HL-60 (cell line): ENCODE measurements at regions not wholly inside any gene's neighbourhood (a gene's known extent, or its start where the extent isn't known, plus 50 kb on each side); places are given as distances from the start of the nearest gene placed in this dataset.
"Not testable (repeated sequence)": the region's sequence is repeated elsewhere in the genome, so short reads cannot be mapped to it uniquely, and the experiment has no call there.

Experiments
- DNase-seq, 2 experiments: peaks; one replicate each; pipeline ENCODE4 v3.0.0-alpha.2; 2010 to 2020; ENCODE audit warnings: low read depth in 1 of 2, low spot score in 1 of 2
- H3K27ac ChIP-seq: fragments of 250-450 bp; sonication (Bioruptor Pico); replicated peaks from 2 replicates; pipeline ENCODE4 v1.5.1; 2020; ENCODE audit warnings: mild to moderate bottlenecking, moderate library complexity
- H3K27me3 ChIP-seq: fragments of 250-450 bp; sonication (Bioruptor Pico); 2 replicates; pipeline ENCODE4 v1.5.1; 2021; ENCODE audit warnings: mild to moderate bottlenecking, moderate library complexity; ENCODE audit not compliant: insufficient read depth, poor library complexity, severe bottlenecking
- H3K4me3 ChIP-seq: replicated peaks from 2 replicates; pipeline ENCODE4 v1.5.1; 2011; ENCODE audit warnings: mild to moderate bottlenecking, control low read depth, low read length; ENCODE audit not compliant: insufficient read depth
- GABPA ChIP-seq: IDR thresholded peaks from 2 replicates; pipeline ENCODE4 v1.6.1; 2012; ENCODE audit warnings: low read depth
- POLR2AphosphoS5 ChIP-seq: IDR thresholded peaks from 2 replicates; pipeline ENCODE4 v1.6.1; 2012; ENCODE audit warnings: low read depth
- REST ChIP-seq: IDR thresholded peaks from 2 replicates; pipeline ENCODE4 v1.6.1; 2012; ENCODE audit warnings: low read depth; ENCODE audit not compliant: insufficient replicate concordance
- SPI1 ChIP-seq: IDR thresholded peaks from 2 replicates; pipeline ENCODE4 v1.6.1; 2012; ENCODE audit warnings: low read depth, mild to moderate bottlenecking, borderline replicate concordance
- TF ChIP-seq, protein P1 (sequence below): IDR thresholded peaks from one replicate; pipeline ENCODE4 v1.5.1; 2011; ENCODE audit warnings: low read length, control low read depth, inconsistent platforms; ENCODE audit not compliant: insufficient read depth

GRCh38 chr6:101090281-101090680 lies 209.2 kb upstream of the ASCC3 start:
- Histone ChIP-seq H3K4me3 (no peak overlapping the region), H3K27ac (no peak overlapping the region), H3K27me3 (no peaks in the 10 kb centered on the region)
- no peak for DNase-seq
- TF ChIP-seq, protein P1, sequence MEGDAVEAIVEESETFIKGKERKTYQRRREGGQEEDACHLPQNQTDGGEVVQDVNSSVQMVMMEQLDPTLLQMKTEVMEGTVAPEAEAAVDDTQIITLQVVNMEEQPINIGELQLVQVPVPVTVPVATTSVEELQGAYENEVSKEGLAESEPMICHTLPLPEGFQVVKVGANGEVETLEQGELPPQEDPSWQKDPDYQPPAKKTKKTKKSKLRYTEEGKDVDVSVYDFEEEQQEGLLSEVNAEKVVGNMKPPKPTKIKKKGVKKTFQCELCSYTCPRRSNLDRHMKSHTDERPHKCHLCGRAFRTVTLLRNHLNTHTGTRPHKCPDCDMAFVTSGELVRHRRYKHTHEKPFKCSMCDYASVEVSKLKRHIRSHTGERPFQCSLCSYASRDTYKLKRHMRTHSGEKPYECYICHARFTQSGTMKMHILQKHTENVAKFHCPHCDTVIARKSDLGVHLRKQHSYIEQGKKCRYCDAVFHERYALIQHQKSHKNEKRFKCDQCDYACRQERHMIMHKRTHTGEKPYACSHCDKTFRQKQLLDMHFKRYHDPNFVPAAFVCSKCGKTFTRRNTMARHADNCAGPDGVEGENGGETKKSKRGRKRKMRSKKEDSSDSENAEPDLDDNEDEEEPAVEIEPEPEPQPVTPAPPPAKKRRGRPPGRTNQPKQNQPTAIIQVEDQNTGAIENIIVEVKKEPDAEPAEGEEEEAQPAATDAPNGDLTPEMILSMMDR: no peak
- no peak for TF ChIP-seq SPI1
- TF ChIP-seq GABPA: no peak
- TF ChIP-seq POLR2AphosphoS5: no peak
- TF ChIP-seq REST: no peak

GRCh38 chr6:101098605-101099004 lies 217.5 kb upstream of the ASCC3 start:
- not testable (repeated sequence) for H3K27ac ChIP-seq, H3K4me3 ChIP-seq, DNase-seq, H3K27me3 ChIP-seq

GRCh38 chr6:101102702-101103101 lies 221.6 kb upstream of the ASCC3 start:
- TF ChIP-seq, protein P1: no peak
- no peak for TF ChIP-seq POLR2AphosphoS5
- TF ChIP-seq REST: no peak
- no peak for TF ChIP-seq GABPA
- TF ChIP-seq SPI1: no peak
- DNase-seq: no peak
- Histone ChIP-seq H3K4me3 (no peak overlapping the region), H3K27ac (no peak overlapping the region), H3K27me3 (no peaks in the 10 kb centered on the region)

- no peak overlapping the region for H3K27ac ChIP-seq
- no peak for TF ChIP-seq POLR2AphosphoS5
- TF ChIP-seq, protein P1: no peak
- no peak for TF ChIP-seq SPI1
- no peak for TF ChIP-seq GABPA
- no peak for TF ChIP-seq REST
- no peak overlapping the region for H3K4me3 ChIP-seq
- no peak for DNase-seq
- no peaks in the 10 kb centered on the region for H3K27me3 ChIP-seq
Measured at GRCh38 chr6:101108286-101108685, 227.2 kb upstream of the ASCC3 start.
